ENCODE measurements at regions not wholly inside any gene's neighbourhood (a gene's known extent, or its start where the extent isn't known, plus 50 kb on each side); places are given as distances from the start of the nearest gene placed in this dataset.

GRCh38 chr4:24312261-24312913, 272.0 kb downstream of the DHX15 start:
- no peak for DNase-seq (ENCODE audit: low read depth, low spot score)
- in situ Hi-C loops (cut with HindIII; ENCODE audit: low sequenced_read_pairs): no loop called here
- TF ChIP-seq CTCF (IDR thresholded peaks at IDR 0.05; ENCODE audit: low read depth, low read length): no peak
- no peak overlapping the region for H3K4me3 ChIP-seq (ENCODE audit: low read depth, low read length)

GRCh38 chr4:24303926-24304325, 280.4 kb downstream of the DHX15 start:
- TF ChIP-seq CTCF (IDR thresholded peaks at IDR 0.05; ENCODE audit: low read depth, low read length): no peak
- DNase-seq (ENCODE audit: low read depth, low spot score): no peak
- H3K4me3 ChIP-seq (ENCODE audit: low read depth, low read length): no peak overlapping the region
- in situ Hi-C loops (cut with HindIII; ENCODE audit: low sequenced_read_pairs): no loop called here

GRCh38 chr4:24298911-24299310, 285.4 kb downstream of the DHX15 start:
- in situ Hi-C loops (cut with HindIII; ENCODE audit: low sequenced_read_pairs): no loop called here
- DNase-seq (ENCODE audit: low read depth, low spot score): no peak
- no peak overlapping the region for H3K4me3 ChIP-seq (ENCODE audit: low read depth, low read length)
- no peak for TF ChIP-seq CTCF (IDR thresholded peaks at IDR 0.05; ENCODE audit: low read depth, low read length)

- DNase-seq (ENCODE audit: low read depth, low spot score): no peak
- in situ Hi-C loops (cut with HindIII; ENCODE audit: low sequenced_read_pairs): no loop called here
- no peak overlapping the region for H3K4me3 ChIP-seq (ENCODE audit: low read depth, low read length)
- TF ChIP-seq CTCF (IDR thresholded peaks at IDR 0.05; ENCODE audit: low read depth, low read length): no peak
Measured at GRCh38 chr4:24287096-24287495, 297.3 kb downstream of the DHX15 start.

DNA sequence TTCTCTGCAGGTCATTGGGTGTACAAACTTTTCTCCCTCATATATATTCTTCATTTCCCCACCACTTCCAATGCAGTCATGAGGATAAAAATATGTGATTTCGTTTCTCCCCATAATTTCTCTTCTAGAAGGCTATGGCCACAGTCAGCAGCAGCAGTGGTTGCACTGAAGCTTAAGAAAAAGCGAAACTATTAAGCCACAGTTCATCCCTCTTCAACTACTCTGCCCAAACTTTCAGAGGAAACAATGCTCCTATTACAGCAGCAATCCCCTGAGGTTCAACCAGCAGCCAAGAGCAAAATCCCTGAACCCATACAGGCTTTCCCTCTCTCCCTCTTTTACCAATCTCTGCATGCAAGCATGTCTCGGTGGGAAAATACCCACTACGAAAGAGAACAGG, 298.6 kb downstream of the DHX15 start:
- no peak for TF ChIP-seq CTCF (IDR thresholded peaks at IDR 0.05; ENCODE audit: low read depth, low read length)
- no peak for DNase-seq (ENCODE audit: low read depth, low spot score)
- H3K4me3 ChIP-seq (ENCODE audit: low read depth, low read length): no peak overlapping the region
- in situ Hi-C loops (cut with HindIII; ENCODE audit: low sequenced_read_pairs): no loop called here

DNA sequence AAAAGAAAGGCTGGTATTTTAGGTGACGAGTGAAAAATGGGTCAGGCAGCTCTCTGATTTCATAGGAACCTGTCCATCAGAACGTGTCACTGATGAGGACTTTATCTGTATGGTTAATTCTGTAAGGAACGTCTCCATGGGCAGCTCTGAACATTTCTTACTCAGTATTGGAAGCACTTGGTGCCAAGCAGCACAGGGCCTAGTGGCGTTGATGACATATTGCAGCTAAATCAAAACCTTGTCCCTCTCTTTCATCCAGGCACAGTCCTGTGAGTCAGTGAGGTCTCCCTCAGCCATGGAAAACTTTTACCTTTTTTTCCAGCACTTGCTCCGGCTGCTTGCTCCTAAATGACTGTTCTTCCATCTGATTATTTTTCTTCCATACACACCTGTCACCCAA, 301.9 kb downstream of the DHX15 start:
- DNase-seq (ENCODE audit: low read depth, low spot score): no peak
- H3K4me3 ChIP-seq (ENCODE audit: low read depth, low read length): no peak overlapping the region
- no peak for TF ChIP-seq CTCF (IDR thresholded peaks at IDR 0.05; ENCODE audit: low read depth, low read length)
- in situ Hi-C loops (cut with HindIII; ENCODE audit: low sequenced_read_pairs): no loop called here
